ENCODE measurements at regions not wholly inside any gene's neighbourhood (a gene's known extent, or its start where the extent isn't known, plus 50 kb on each side); places are given as distances from the start of the nearest gene placed in this dataset.

GRCh38 chr11:134646561-134646960 lies 234.5 kb upstream of the B3GAT1 start:
- no peak overlapping the region for H3K4me3 ChIP-seq (ENCODE audit: control insufficient read depth, low read depth, low read length)
- DNase-seq (ENCODE audit: low read depth), result no peak
- no peak for TF ChIP-seq CTCF (IDR thresholded peaks at IDR 0.05; ENCODE audit: control insufficient read depth, insufficient read depth, low read depth, low read length, missing control alignments)

GRCh38 chr11:134645576-134645975 lies 233.5 kb upstream of the B3GAT1 start:
- DNase-seq (ENCODE audit: low read depth), result no peak
- no peak overlapping the region for H3K4me3 ChIP-seq (ENCODE audit: control insufficient read depth, low read depth, low read length)
- no peak for TF ChIP-seq CTCF (IDR thresholded peaks at IDR 0.05; ENCODE audit: control insufficient read depth, insufficient read depth, low read depth, low read length, missing control alignments)

DNA sequence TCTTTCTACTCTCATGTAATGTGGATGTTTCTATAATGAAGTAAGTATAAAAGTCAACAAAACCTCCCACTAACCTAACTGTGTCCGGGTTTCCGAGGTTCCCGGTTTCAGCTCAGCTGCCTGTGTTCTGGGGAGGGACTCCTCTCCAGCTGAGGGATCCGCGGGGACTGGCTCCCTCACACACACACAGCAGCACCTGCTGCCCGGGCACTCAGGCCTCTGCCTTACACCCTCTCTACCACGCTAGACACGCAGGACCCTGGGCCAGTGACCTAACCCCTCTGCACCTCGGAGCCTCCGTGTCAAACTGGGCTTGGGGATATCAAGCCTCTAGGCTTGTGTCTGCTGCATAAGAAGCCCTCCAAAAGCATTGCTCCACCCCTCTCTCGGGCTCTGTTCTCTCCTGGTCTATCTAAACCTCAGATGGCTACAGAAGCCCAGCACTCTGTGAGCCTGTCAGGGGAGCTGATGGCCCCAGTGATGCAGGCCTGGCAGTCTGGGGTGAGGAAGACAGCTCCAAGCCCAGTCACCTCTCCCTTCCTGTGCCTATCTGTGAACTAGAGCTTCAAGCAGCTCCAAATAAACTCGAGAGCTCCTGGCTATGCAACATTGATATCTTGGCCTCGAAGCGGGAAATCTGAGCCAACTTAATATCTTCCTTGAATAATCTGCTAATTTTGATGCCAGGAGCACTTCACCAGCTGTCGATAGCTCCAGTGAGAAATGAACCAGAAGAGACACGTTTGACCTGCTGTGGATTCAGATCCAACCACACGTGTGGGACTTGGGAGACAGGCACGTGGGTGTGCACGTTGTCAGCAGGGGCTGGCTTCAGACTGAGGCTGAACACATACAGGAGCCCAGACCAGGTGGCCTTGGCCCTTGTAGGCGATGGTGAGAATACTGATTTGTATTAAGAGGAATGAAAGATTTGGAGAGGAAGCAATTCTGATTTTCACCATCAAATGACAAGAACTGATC lies 232.7 kb upstream of the B3GAT1 start:
- no peak for TF ChIP-seq CTCF (IDR thresholded peaks at IDR 0.05; ENCODE audit: control insufficient read depth, insufficient read depth, low read depth, low read length, missing control alignments)
- DNase-seq (ENCODE audit: low read depth), result no peak
- no peak overlapping the region for H3K4me3 ChIP-seq (ENCODE audit: control insufficient read depth, low read depth, low read length)

GRCh38 chr11:134643115-134644012 lies 231.3 kb upstream of the B3GAT1 start:
- DNase-seq (ENCODE audit: low read depth), result no peak
- no peak for TF ChIP-seq CTCF (IDR thresholded peaks at IDR 0.05; ENCODE audit: control insufficient read depth, insufficient read depth, low read depth, low read length, missing control alignments)
- H3K4me3 ChIP-seq (ENCODE audit: control insufficient read depth, low read depth, low read length), result no peak overlapping the region

DNA sequence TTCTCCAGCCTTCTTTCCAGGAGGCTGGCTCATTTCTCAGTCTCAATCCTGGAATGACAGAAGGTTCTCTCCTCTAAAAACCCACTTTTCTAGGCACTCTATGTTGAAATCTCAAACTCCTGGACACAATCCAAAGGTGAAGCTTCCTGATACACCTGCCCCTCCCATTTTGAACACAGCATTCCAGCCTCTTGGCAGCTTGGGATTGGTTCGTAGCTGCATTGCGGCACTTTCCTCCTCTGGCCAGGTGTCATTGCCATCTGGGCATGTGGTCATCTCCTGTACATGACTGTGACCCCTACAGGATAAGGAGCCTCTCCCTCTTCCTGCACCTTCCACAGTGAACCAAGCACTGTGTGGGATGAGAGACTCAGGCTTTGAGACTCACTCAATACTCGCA lies 230.2 kb upstream of the B3GAT1 start:
- H3K4me3 ChIP-seq (ENCODE audit: control insufficient read depth, low read depth, low read length), result no peak overlapping the region
- TF ChIP-seq CTCF (IDR thresholded peaks at IDR 0.05; ENCODE audit: control insufficient read depth, insufficient read depth, low read depth, low read length, missing control alignments), result no peak

More for the DNA sequence above, 230.2 kb upstream of the B3GAT1 start:
- DNase-seq (ENCODE audit: low read depth), result no peak

Measured in AG09309 (cell line).